ENCODE measurements at regions not wholly inside any gene's neighbourhood (a gene's known extent, or its start where the extent isn't known, plus 50 kb on each side); places are given as distances from the start of the nearest gene placed in this dataset.

GRCh38 chr3:59267021-59267420, 217.2 kb upstream of the CFAP20DC start:
- no peak for ATAC-seq (replicated peaks in 1 of 4)
- Mint-ChIP-seq H3K4me3 (no peak overlapping the region), H3K4me1 (no peaks in the 10 kb centered on the region), H3K27ac (no peak overlapping the region), H3K9me3 (peaks cover 5 to 7% (median 6%) of the 10 kb centered on the region in 3 donors), H3K27me3 (no peaks in the 10 kb centered on the region), H3K36me3 (no peaks in the 10 kb centered on the region)
- Histone ChIP-seq H3K9me3 (no peaks in the 10 kb centered on the region), H3K27ac (ENCODE audit: low read length) (no peak overlapping the region), H3K27me3 (replicated peaks in 1 of 2; ENCODE audit: control insufficient read depth in 2 of 2, extremely low read depth in 1 of 2, insufficient read depth in 2 of 2, low read length in 1 of 2) (no peaks in the 10 kb centered on the region), H3K4me3 (ENCODE audit: control insufficient read depth in 1 of 2, extremely low read depth in 1 of 2, low read length in 1 of 2) (no peak overlapping the region), H3K36me3 (ENCODE audit: control insufficient read depth in 2 of 2, extremely low read depth in 1 of 2, insufficient read depth in 1 of 2, low read length in 1 of 2) (no peaks in the 10 kb centered on the region), H3K4me1 (ENCODE audit: control insufficient read depth in 1 of 2, extremely low read depth in 1 of 2, insufficient read depth in 2 of 2, low read length in 2 of 2) (no peaks in the 10 kb centered on the region)
- DNase-seq: no peak
- CTCF ChIA-PET: no interaction called here
- POLR2A ChIA-PET: no interaction called here
- 90% methylated on average over 2 of the region's 2 CpGs for WGBS (ENCODE audit: insufficient coverage)

GRCh38 chr3:59266551-59266950, 216.7 kb upstream of the CFAP20DC start:
- Histone ChIP-seq H3K4me1 (ENCODE audit: control insufficient read depth in 1 of 2, extremely low read depth in 1 of 2, insufficient read depth in 2 of 2, low read length in 2 of 2) (no peaks in the 10 kb centered on the region), H3K4me3 (ENCODE audit: control insufficient read depth in 1 of 2, extremely low read depth in 1 of 2, low read length in 1 of 2) (no peak overlapping the region), H3K27ac (ENCODE audit: low read length) (no peak overlapping the region), H3K27me3 (replicated peaks in 1 of 2; ENCODE audit: control insufficient read depth in 2 of 2, extremely low read depth in 1 of 2, insufficient read depth in 2 of 2, low read length in 1 of 2) (no peaks in the 10 kb centered on the region), H3K9me3 (no peaks in the 10 kb centered on the region), H3K36me3 (ENCODE audit: control insufficient read depth in 2 of 2, extremely low read depth in 1 of 2, insufficient read depth in 1 of 2, low read length in 1 of 2) (no peaks in the 10 kb centered on the region)
- Mint-ChIP-seq H3K4me3 (no peak overlapping the region), H3K9me3 (peaks cover 5 to 7% (median 6%) of the 10 kb centered on the region in 3 donors), H3K27ac (no peak overlapping the region), H3K27me3 (no peaks in the 10 kb centered on the region), H3K4me1 (no peaks in the 10 kb centered on the region), H3K36me3 (no peaks in the 10 kb centered on the region)
- ATAC-seq (replicated peaks in 1 of 4) (no peak), DNase-seq (no peak)
- no CpG with 5 or more reads among the region's 3 CpGs for WGBS (ENCODE audit: insufficient coverage)
- ChIA-PET POLR2A (no interaction called here), CTCF (no interaction called here)

GRCh38 chr3:59265566-59265965, 215.7 kb upstream of the CFAP20DC start:
- no peak for DNase-seq
- H3K36me3 Mint-ChIP-seq: no peaks in the 10 kb centered on the region
- no peaks in the 10 kb centered on the region for H3K4me1 ChIP-seq (ENCODE audit: control insufficient read depth in 1 of 2, extremely low read depth in 1 of 2, insufficient read depth in 2 of 2, low read length in 2 of 2)
- 75% methylated on average over 2 of the region's 3 CpGs for WGBS (ENCODE audit: insufficient coverage)
- ChIA-PET CTCF (no interaction called here), POLR2A (no interaction called here)
- no peaks in the 10 kb centered on the region for H3K36me3 ChIP-seq (ENCODE audit: control insufficient read depth in 2 of 2, extremely low read depth in 1 of 2, insufficient read depth in 1 of 2, low read length in 1 of 2)
- no peak overlapping the region for H3K27ac Mint-ChIP-seq
- H3K4me1 Mint-ChIP-seq: no peaks in the 10 kb centered on the region
- H3K4me3 Mint-ChIP-seq: no peak overlapping the region
- H3K27ac ChIP-seq (ENCODE audit: low read length): no peak overlapping the region
- H3K27me3 ChIP-seq (replicated peaks in 1 of 2; ENCODE audit: control insufficient read depth in 2 of 2, extremely low read depth in 1 of 2, insufficient read depth in 2 of 2, low read length in 1 of 2): no peaks in the 10 kb centered on the region
- no peaks in the 10 kb centered on the region for H3K27me3 Mint-ChIP-seq
- H3K4me3 ChIP-seq (ENCODE audit: control insufficient read depth in 1 of 2, extremely low read depth in 1 of 2, low read length in 1 of 2): no peak overlapping the region
- no peak for ATAC-seq (replicated peaks in 1 of 4)
- no peaks in the 10 kb centered on the region for H3K9me3 ChIP-seq
- peaks cover 5 to 7% (median 6%) of the 10 kb centered on the region in 3 donors for H3K9me3 Mint-ChIP-seq

- Histone ChIP-seq H3K27ac (ENCODE audit: low read length) (no peak overlapping the region), H3K36me3 (ENCODE audit: control insufficient read depth in 2 of 2, extremely low read depth in 1 of 2, insufficient read depth in 1 of 2, low read length in 1 of 2) (no peaks in the 10 kb centered on the region), H3K4me3 (ENCODE audit: control insufficient read depth in 1 of 2, extremely low read depth in 1 of 2, low read length in 1 of 2) (no peak overlapping the region), H3K4me1 (ENCODE audit: control insufficient read depth in 1 of 2, extremely low read depth in 1 of 2, insufficient read depth in 2 of 2, low read length in 2 of 2) (no peaks in the 10 kb centered on the region), H3K27me3 (replicated peaks in 1 of 2; ENCODE audit: control insufficient read depth in 2 of 2, extremely low read depth in 1 of 2, insufficient read depth in 2 of 2, low read length in 1 of 2) (no peaks in the 10 kb centered on the region), H3K9me3 (no peaks in the 10 kb centered on the region)
- Mint-ChIP-seq H3K4me1 (no peaks in the 10 kb centered on the region), H3K36me3 (no peaks in the 10 kb centered on the region), H3K27me3 (peaks cover 0 to 3% of the 10 kb centered on the region in 2 donors), H3K27ac (no peak overlapping the region), H3K4me3 (no peak overlapping the region), H3K9me3 (peaks cover 5 to 7% (median 6%) of the 10 kb centered on the region in 3 donors)
- DNase-seq (no peak), ATAC-seq (replicated peaks in 1 of 4) (no peak)
- ChIA-PET CTCF (no interaction called here), POLR2A (no interaction called here)
- WGBS (ENCODE audit: insufficient coverage): no CpG with 5 or more reads among the region's 2 CpGs
Observed at GRCh38 chr3:59264366-59264765, 214.5 kb upstream of the CFAP20DC start.

GRCh38 chr3:59263152-59263551, 213.3 kb upstream of the CFAP20DC start:
- Mint-ChIP-seq H3K4me3 (no peak overlapping the region), H3K4me1 (no peaks in the 10 kb centered on the region), H3K9me3 (peaks cover 5 to 7% (median 6%) of the 10 kb centered on the region in 3 donors), H3K27ac (no peak overlapping the region), H3K27me3 (peaks cover 0 to 3% of the 10 kb centered on the region in 2 donors), H3K36me3 (no peaks in the 10 kb centered on the region)
- DNase-seq: no peak
- H3K27ac ChIP-seq (ENCODE audit: low read length): no peak overlapping the region
- H3K4me3 ChIP-seq (ENCODE audit: control insufficient read depth in 1 of 2, extremely low read depth in 1 of 2, low read length in 1 of 2): no peak overlapping the region
- H3K9me3 ChIP-seq: no peaks in the 10 kb centered on the region
- H3K4me1 ChIP-seq (ENCODE audit: control insufficient read depth in 1 of 2, extremely low read depth in 1 of 2, insufficient read depth in 2 of 2, low read length in 2 of 2): no peaks in the 10 kb centered on the region
- no peaks in the 10 kb centered on the region for H3K36me3 ChIP-seq (ENCODE audit: control insufficient read depth in 2 of 2, extremely low read depth in 1 of 2, insufficient read depth in 1 of 2, low read length in 1 of 2)
- CTCF ChIA-PET: no interaction called here
- POLR2A ChIA-PET: no interaction called here
- ATAC-seq (replicated peaks in 1 of 4): no peak
- H3K27me3 ChIP-seq (replicated peaks in 1 of 2; ENCODE audit: control insufficient read depth in 2 of 2, extremely low read depth in 1 of 2, insufficient read depth in 2 of 2, low read length in 1 of 2): no peaks in the 10 kb centered on the region
- 100% methylated on average over 1 of the region's 3 CpGs for WGBS (ENCODE audit: insufficient coverage)

- CTCF ChIA-PET: no interaction called here
- no CpG with 5 or more reads among the region's 2 CpGs for WGBS (ENCODE audit: insufficient coverage)
- peaks cover 5 to 7% (median 6%) of the 10 kb centered on the region in 3 donors for H3K9me3 Mint-ChIP-seq
Observed at GRCh38 chr3:59262076-59262498, 212.3 kb upstream of the CFAP20DC start.

GRCh38 chr3:59261009-59261408, 211.2 kb upstream of the CFAP20DC start:
- CTCF ChIA-PET: no interaction called here
- H3K4me3 Mint-ChIP-seq: no peak overlapping the region
- Histone ChIP-seq H3K36me3 (ENCODE audit: control insufficient read depth in 2 of 2, extremely low read depth in 1 of 2, insufficient read depth in 1 of 2, low read length in 1 of 2) (no peaks in the 10 kb centered on the region), H3K4me3 (ENCODE audit: control insufficient read depth in 1 of 2, extremely low read depth in 1 of 2, low read length in 1 of 2) (no peak overlapping the region), H3K9me3 (no peaks in the 10 kb centered on the region), H3K27ac (ENCODE audit: low read length) (no peak overlapping the region), H3K4me1 (ENCODE audit: control insufficient read depth in 1 of 2, extremely low read depth in 1 of 2, insufficient read depth in 2 of 2, low read length in 2 of 2) (no peaks in the 10 kb centered on the region), H3K27me3 (replicated peaks in 1 of 2; ENCODE audit: control insufficient read depth in 2 of 2, extremely low read depth in 1 of 2, insufficient read depth in 2 of 2, low read length in 1 of 2) (no peaks in the 10 kb centered on the region)
- ATAC-seq (replicated peaks in 1 of 4): no peak
- peaks cover 5 to 7% (median 6%) of the 10 kb centered on the region in 3 donors for H3K9me3 Mint-ChIP-seq
- no peak for DNase-seq
- H3K4me1 Mint-ChIP-seq: no peaks in the 10 kb centered on the region
- H3K36me3 Mint-ChIP-seq: no peaks in the 10 kb centered on the region
- POLR2A ChIA-PET: no interaction called here
- peaks cover 0 to 3% of the 10 kb centered on the region in 2 donors for H3K27me3 Mint-ChIP-seq
- H3K27ac Mint-ChIP-seq: no peak overlapping the region

More at GRCh38 chr3:59262076-59262498, 212.3 kb upstream of the CFAP20DC start:
- Histone ChIP-seq H3K27ac (ENCODE audit: low read length) (no peak overlapping the region), H3K4me3 (ENCODE audit: control insufficient read depth in 1 of 2, extremely low read depth in 1 of 2, low read length in 1 of 2) (no peak overlapping the region), H3K9me3 (no peaks in the 10 kb centered on the region), H3K27me3 (replicated peaks in 1 of 2; ENCODE audit: control insufficient read depth in 2 of 2, extremely low read depth in 1 of 2, insufficient read depth in 2 of 2, low read length in 1 of 2) (no peaks in the 10 kb centered on the region), H3K4me1 (ENCODE audit: control insufficient read depth in 1 of 2, extremely low read depth in 1 of 2, insufficient read depth in 2 of 2, low read length in 2 of 2) (no peaks in the 10 kb centered on the region), H3K36me3 (ENCODE audit: control insufficient read depth in 2 of 2, extremely low read depth in 1 of 2, insufficient read depth in 1 of 2, low read length in 1 of 2) (no peaks in the 10 kb centered on the region)
- POLR2A ChIA-PET: no interaction called here
- Mint-ChIP-seq H3K27me3 (peaks cover 0 to 3% of the 10 kb centered on the region in 2 donors), H3K27ac (no peak overlapping the region), H3K4me1 (no peaks in the 10 kb centered on the region), H3K4me3 (no peak overlapping the region), H3K36me3 (no peaks in the 10 kb centered on the region)
- DNase-seq (no peak), ATAC-seq (replicated peaks in 1 of 4) (no peak)
